SW480 (cell line): ENCODE measurements at regions not wholly inside any gene's neighbourhood (a gene's known extent, or its start where the extent isn't known, plus 50 kb on each side); places are given as distances from the start of the nearest gene placed in this dataset.
"Not testable (repeated sequence)": the region's sequence is repeated elsewhere in the genome, so short reads cannot be mapped to it uniquely, and the experiment has no call there.

Experiments
- DNase-seq: peaks from one replicate; pipeline ENCODE4 v3.0.0-alpha.2; 2016; ENCODE audit warnings: low spot score

GRCh38 chr5:50898966-50899365, 232.5 kb downstream of the PARP8 start:
- DNase-seq, result no peak

- DNase-seq, result no peak
Observed at GRCh38 chr5:50900952-50901510, 234.6 kb downstream of the PARP8 start.

GRCh38 chr5:50903651-50904050, 237.2 kb downstream of the PARP8 start:
- DNase-seq, result no peak

- DNase-seq, result no peak
Observed at GRCh38 chr5:50905996-50906570, 239.6 kb downstream of the PARP8 start.

- DNase-seq, result not testable (repeated sequence)
Observed at GRCh38 chr5:50920160-50920559, 253.7 kb downstream of the PARP8 start.

DNA sequence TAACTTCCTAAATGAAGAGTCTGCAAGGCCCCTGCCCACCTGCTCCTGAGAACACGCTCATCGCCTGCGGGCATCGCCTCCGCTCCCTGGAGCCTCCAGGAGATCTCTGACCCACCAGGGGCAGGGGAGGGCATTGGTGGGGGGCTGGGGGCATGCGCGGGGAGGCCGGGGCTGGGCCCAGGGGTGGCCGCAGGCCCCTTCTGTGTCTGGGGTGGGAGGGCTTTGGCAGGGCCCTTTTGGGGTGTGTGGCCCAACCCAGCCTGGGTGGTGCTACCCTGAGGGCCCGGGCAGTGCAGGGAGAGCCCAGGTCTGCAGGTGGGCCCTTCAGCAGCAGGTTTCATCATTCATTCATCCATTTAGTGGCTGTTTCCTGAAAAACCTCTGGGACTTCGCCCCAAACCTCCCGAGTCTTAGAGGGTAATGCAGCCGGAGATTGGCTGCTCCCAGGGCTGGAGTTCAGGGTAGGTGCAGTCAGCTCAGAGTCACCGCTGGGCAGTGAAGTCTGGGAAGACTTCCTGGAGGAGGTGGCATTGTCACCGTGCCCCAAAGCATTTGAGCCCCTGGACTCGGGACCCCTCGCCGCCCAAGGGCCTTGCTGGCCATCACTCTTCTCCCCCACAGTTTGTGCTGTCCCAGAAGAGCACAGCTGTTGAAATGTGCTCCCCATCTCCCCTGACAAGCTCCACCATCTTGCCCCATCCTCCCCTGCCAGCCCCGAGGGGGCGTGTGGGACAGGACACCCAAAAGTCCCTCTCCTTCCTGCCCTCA, 255.1 kb downstream of the PARP8 start:
- DNase-seq, result no peak

GRCh38 chr5:50922134-50922941, 255.9 kb downstream of the PARP8 start:
- DNase-seq, result not testable (repeated sequence)

GRCh38 chr5:50922942-50923767, 256.7 kb downstream of the PARP8 start:
- DNase-seq, result no peak

DNA sequence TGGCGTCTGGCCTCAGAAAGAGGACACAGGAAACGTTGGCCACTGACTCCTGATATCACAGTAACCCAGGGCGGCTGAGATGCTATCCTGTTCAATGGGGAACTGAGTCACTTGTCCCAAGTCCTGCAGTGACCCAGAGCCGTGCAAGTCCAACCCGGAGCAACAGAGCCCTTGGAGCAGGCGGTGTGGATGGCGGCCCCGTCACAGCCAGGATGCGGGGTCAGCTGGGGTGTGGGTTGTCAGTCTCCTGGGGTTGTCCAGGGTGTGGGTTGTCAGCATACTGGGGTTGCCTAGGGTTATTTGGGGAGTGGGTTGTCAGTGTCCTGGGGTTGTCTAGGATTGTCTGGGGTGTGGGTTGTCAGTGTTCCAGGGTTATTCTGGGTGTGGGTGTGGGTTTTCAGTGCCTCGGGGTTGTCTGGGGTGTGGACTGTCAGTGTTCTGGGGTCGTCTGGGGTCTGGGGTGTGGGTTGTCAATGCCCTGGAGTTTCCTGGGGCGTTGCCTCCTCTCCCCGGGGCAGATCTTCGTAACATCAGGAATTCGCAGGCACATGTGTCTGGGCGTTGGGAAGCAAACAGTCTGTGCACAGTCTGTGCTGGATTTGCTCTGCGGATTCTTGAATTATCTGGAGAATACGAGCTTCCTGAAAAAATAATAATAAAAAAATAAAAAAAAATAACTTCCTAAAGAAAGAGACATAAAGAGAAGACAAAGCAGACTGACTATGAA, 257.5 kb downstream of the PARP8 start:
- DNase-seq, result no peak

DNA sequence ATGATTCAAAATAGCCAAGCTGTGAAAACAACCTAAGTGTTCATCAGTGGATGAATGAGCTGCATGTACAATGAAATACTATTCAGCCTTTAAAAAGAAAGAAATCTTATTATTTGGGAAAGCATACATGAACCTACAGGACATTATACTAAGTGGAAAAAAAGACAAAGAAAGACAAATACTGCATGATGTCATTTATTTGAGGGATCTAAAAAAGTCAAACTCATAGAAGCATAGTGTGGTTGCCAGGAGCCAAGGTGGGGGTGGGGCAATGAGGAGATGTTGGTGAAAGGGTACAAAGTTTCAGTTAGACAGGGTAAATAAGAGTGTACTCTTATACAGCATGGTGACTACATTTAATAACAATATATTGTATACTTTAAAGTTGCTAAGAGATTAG, 261.5 kb downstream of the PARP8 start:
- no peak for DNase-seq

DNA sequence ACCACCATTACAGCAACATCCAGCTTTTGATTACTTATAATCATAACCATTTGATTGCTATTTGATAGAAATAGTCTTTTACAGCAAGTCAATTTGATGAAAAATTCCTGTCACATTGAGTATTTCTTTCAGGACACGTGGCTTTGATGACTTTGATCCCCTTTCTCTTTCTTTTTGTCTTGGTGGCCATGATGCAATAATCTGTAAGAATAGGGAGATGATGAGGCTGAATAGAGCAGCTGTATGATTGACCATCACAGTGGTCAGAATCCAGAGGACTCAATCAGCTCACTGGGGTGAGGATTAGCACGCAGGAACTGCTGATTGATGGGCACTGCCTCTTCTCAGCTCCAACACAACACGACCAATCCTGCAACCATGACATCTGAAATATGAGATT, 262.7 kb downstream of the PARP8 start:
- DNase-seq, result peak; percentile 16

- no peak for DNase-seq
Observed at GRCh38 chr5:50934343-50934742, 267.9 kb downstream of the PARP8 start.

DNA sequence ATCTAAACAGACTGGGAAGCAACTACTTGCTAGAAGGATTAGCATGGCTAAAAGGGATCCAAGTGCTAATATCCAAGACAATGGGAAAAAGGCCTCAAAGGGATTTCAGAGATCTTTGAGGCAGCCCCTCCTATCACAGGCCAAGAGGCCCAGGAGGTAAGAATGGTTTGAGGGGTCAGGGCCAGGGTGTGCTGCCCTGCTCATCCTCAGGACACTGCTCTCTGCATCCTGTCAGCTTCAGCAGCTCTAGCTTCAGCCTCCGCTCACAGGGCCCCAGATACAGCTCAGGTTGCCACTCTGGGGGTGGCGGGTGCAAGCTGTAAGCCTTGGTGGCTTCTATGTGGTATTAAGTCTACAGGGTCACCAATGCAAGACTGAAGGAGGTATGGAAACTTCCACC, 278.7 kb downstream of the PARP8 start:
- DNase-seq, result no peak

DNA sequence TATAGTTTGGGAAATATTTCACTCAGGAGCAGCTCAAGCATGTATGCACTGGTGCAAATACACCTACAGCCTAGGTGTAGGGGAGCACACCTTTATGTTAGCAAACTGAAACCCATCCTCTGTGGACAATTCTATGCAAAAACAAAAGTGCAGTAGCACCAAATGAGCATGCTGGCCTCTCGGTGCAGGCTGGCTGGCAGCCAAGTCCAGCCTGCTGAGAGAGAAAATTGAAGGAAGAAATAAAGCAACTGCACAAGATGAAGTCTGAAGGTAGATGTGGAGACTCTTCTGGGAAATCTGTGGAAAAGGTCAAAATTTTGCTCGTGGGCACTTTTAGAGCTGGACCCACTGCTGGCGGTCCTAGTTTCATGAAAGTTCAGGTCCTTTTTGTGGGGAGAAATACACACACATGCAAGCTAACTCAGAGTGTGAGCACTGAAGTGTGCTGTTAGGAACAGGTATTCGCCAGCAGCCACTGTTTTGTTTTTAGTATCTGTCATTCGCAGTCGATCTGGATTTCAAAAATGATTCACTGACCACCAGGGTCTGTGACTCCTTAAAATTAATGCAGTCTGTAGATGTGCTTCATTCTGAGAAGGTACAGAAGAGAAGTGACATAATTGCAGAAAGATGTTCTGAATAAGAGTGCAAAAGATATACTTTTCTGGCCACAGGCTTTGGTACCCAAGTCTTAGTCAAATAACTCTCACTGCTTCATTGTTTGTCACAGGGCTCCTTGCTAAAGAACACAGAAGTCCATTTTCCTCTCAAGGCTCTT, 281.7 kb downstream of the PARP8 start:
- no peak for DNase-seq

DNA sequence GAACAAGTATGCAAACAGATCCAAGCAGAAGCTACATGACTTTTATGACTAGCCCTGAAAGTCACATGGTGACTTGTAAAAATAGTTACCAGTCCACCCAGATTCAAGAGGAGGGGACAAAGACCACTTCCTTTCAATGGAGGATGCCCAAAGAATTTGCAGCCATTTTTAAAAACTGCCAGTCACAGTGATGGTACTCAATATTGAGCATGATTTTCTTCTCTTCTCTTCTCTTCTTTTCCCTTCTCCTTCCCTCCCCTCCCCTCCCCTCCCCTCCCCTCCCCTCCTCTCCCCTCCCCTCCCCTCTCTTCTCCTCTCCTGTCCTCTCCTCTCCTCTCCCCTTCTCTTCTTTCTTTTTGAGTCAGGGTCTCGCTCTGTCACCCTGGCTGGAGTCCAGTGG, 286.9 kb downstream of the PARP8 start:
- DNase-seq, result no peak

DNA sequence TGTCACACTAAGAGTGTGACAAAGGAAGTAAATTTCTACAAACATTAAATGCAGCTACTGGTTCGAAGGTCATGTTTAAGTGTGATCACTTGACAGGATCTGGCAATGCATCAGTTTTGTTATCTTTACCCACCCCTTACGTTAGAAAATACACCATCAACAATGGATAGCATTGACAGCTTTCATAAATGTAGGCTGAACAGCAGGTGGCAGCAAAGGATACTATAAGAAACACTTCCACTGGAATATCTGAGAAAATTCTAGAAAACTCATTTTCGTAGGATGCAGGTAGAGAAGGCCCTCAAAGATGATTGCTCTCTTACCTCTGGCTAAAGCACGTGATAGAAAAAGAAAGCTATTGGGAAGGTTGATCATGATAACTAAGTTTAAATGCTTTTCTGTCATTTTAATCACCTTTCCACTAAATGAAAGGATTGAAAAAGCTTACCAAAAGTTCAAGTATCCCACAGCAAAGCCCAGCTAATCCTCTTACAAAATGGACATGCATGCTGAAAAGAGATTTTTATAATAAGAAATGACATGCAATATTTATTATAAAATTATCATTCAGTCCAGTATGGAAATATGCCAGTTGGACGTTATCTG, 292.5 kb downstream of the PARP8 start:
- DNase-seq, result peak; percentile 44

GRCh38 chr5:50962934-50963872, 296.8 kb downstream of the PARP8 start:
- peak; percentile 58 for DNase-seq

DNA sequence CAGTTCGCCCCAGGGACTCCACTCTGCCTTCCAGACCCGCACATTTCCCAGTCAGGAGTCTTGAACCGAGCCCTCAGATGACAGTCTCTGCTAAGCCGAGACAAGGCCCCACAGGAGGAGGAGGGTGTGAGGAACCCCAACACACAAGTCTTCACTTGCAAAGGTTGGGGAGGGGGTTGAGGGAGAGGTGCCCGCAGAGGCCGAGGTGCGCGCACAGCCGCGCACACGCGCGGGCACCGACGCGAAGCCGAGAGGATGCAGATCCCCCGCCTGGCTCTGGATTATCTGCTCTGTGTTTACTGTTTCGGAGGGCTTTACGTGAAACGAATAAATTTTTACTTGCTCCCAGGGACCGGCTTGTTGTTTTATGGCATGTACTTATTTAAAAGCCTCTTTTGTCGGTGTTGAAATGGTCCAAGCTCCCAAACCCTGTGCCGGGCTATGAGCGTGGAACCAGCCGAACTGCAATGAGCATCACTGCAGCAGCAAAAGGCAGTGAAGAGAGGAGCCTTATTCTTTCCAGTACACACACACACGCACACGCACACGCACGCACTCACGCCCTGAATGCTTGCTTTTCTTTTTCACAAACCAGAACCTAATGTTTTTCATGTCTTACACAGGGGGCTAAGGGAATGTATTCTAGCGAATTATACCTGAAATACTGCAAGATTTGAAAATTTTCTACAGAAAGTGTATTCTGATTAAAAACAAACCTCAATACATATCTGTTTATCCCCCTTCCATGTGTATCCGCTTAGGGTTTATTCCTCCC, 297.7 kb downstream of the PARP8 start:
- DNase-seq, result no peak
